Activated CD4-positive, CD25-positive, alpha-beta regulatory T cell treated with anti-CD3 and anti-CD28 coated beads, Interleukin-2, amount 50 U/mL, for 72 hours (primary cell): ENCODE measurements at regions not wholly inside any gene's neighbourhood (a gene's known extent, or its start where the extent isn't known, plus 50 kb on each side); places are given as distances from the start of the nearest gene placed in this dataset.

Source experiments
- DNase-seq: peaks from one replicate; pipeline ENCODE4 v3.0.0; 2021

GRCh38 chr7:98040626-98041360 lies 50.8 kb upstream of the OCM2 start:
- no peak for DNase-seq

GRCh38 chr7:98046816-98047215 lies 56.8 kb upstream of the OCM2 start:
- no peak for DNase-seq

DNA sequence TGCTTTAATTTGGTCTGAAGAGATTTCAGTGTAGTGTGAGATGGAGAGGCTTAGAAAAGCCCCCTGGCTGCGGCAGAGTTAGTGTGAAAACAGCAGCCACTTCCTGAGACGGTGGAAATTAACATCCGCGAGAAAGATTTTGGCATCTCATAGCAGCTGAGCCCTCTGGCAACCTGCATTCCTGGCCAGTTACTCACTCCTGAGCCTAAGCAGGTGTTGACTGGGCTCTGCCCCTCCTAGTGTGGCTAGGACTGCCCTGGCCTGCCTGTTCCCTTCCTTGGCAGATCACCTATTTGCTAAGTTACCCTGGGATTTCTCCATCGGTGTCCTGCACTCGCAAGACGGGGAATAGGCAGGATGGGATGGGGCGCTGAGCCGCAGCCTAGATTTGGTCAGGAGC lies 57.6 kb upstream of the LMTK2 start:
- DNase-seq = no peak

DNA sequence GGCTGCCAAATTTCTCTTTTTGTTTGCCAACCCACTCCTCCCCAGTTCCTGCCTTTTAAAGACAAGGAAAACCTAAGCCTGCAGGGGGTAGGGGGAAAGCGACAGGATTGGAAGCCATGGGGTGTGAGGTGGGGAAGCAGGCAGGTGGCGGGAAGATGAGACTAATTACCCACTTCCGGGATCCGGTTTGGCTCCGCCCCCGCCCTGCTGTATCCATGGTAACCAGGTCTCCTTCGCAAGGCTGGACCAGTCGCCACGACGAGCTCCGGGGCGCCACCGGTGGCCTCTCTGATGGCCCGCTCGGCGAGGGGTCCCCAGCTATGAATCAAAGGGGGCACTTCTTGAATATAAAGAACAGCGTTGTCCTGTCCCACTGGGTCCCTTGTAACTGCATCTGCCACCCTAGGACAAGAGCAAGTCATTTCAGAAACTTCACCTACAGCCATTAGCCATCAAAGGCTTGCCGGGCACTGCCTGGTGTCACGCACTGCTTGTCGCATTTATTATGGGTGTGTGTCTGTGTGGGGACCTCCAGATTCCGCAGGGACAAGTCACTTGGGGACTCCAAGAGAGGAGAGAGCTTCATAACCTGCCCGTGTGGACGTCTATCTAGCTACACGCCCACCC lies 55.4 kb upstream of the LMTK2 start:
- peak; percentile 67 for DNase-seq

- no peak for DNase-seq
Observed at GRCh38 chr7:98054585-98054984, 52.1 kb upstream of the LMTK2 start.

GRCh38 chr7:98056580-98056979 lies 50.1 kb upstream of the LMTK2 start:
- DNase-seq = no peak
